ENCODE measurements at regions not wholly inside any gene's neighbourhood (a gene's known extent, or its start where the extent isn't known, plus 50 kb on each side); places are given as distances from the start of the nearest gene placed in this dataset.
"Not testable (repeated sequence)": the region's sequence is repeated elsewhere in the genome, so short reads cannot be mapped to it uniquely, and the experiment has no call there.

DNA sequence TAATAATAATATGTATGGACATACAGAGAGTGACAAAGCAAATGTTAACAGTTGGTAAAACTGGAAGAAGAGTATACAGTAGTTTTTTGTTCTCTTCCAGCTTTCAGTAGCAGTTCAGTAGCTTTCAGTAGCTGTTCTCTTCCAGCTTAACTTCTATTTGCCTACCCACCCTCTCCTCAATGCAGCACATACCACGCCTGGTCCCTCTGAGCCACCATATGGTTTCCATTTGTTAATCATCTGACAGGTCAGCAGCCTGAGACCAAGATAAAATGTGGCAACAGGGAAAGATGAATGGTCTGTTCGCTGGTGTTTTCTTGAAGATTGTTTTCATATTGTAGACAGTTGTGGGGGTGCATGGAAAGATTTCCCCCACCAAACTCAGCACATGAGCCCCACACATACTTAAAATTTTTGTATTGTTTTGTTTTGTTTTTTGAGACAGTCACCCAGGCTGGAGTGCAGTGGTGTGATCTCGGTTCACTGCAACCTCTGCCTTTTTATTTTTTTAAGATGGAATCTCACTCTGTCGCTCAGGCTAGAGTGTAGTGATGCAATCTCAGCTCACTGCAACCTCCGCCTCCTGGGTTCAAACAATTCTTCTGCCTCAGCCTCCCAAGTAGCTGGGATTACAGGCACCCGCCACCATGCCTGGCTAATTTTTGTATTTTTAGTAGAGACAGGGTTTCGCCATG, 56.8 kb downstream of the ATP6V0E2 start:
- not testable (repeated sequence) for DNase-seq (ENCODE audit: low read depth)

DNA sequence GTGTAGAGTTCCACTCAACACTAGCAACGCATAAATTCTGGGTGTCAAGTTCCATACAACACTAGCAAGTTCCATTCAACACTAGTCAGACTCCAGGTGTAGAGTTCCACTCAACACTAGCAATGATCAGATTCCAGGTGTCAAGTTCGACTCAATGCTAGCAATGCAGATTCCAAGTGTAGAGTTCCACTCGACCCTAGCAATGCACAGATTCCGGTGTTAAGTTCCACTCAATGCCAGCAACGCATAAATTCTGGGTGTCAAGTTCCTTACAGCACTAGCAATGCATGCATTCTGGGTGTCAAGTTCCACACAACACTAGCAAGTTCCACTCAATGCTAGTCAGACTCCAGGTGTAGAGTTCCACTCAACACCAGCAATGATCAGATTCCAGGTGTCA, 60.0 kb downstream of the ATP6V0E2 start:
- DNase-seq (ENCODE audit: low read depth), result not testable (repeated sequence)

GRCh38 chr7:149947346-149947745, 73.6 kb downstream of the ATP6V0E2 start:
- DNase-seq (ENCODE audit: low read depth), result not testable (repeated sequence)

DNA sequence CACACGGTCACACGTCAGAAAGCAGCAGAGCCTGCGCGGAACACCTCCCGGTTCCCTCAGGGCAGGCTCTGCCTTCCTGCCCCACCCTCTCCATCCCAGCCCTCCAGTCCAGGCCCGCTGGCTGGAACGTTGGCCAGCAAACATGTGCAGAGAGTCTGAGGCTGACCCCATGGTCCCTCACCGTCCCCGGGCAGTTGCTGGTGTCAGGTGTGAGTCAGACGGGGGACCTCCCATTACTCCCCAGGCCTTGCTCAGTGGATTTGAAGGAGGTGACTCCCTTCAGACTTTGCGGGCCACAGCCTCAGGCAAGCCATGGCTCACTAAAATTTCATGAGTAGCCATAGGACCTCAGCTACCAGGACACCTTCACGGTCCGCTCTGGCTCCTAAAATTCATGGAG, 74.7 kb downstream of the ATP6V0E2 start:
- not testable (repeated sequence) for DNase-seq (ENCODE audit: low read depth)

DNA sequence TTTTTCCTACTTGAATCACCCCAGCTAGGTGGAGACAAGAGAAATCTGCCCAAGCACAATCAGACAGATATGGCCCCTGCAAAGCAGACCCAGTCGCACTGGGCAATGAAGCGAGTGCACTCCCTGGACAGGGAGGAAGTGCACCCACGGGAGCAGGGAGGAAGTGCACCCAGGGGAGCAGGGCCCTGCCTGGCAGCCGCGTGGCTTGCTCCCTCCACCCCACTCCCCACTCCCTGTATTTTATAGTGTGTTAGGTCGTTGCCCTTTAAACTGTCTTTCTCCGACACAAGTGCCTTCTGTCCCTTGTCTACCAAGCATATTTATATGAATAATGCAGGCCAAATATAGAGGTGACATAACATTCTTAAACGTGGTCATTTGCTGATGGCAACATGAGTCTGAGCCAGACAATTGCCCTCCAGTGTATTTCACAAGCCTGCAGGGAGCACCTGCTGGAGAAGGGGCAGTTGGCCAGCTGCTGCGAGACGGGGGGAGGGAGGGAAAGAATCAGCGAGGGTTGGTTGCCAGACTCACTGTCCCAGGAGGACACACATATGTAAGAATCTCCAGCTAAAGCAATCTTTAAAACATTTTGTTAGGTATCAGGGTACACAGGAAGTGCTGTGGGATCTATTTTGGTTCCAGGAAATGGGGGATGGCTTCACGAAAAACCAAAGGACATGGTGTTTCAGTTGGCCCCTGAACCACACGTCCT, 76.3 kb downstream of the ATP6V0E2 start:
- not testable (repeated sequence) for DNase-seq (ENCODE audit: low read depth)

- not testable (repeated sequence) for DNase-seq (ENCODE audit: low read depth)
Measured at GRCh38 chr7:149950578-149950924, 76.8 kb downstream of the ATP6V0E2 start.

DNA sequence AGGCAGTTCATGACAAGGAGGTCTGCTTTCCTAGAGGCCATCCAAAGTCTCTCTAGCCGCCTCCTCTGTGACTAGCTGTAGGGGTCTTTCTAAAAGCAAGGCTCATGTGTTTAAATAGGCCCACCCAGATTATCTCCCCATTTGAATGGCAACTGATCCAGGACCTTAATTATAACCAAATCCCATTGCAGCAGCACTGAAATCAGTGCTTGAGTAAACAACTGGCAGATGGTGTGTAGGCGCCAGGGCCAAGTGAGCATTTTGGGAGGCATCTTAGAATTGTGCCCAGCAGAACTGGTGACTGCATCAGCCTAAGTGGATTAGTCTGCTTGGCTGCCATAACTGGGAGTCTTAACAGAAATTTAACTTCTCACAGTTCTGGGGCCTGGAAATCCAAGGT, 77.8 kb downstream of the ATP6V0E2 start:
- not testable (repeated sequence) for DNase-seq (ENCODE audit: low read depth)

DNA sequence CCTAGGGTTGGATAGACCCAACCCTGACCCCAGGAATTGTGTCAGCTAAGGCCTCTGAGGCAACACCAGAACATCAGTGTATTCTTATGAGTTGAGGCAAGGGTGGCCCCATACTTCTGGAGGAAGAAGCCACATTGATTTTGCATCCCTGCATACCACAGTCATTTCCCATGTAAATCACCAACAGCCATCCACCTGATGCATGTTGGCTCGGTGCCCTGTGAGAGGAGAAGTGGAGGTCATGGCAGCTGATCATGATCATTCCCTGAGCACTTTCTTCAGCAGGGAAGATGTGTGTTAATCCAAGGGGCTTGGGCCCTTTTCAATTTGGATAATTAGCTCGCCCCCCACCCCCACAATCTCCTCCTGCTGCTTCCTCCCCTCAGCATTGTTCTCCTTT, 85.1 kb downstream of the ATP6V0E2 start:
- DNase-seq (ENCODE audit: low read depth), result not testable (repeated sequence)

DNA sequence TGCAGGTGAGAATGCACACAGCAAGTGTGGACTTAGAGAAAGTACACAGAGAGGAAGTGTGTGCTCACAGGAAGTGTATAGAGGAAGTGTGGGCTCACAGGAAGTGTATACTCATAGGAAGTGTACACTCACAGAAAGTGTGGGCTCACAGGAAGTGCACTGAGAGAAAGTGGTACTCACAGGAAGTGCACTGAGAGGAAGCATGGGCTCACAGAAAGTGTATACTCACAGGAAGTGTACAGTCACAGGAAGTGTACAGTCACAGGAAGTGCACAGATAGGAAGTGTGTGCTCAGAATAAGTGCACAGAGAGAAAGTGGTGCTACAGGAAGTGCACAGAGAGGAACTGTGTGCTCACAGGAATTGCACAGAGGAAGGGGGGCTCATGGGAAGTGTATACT, 87.1 kb downstream of the ATP6V0E2 start:
- not testable (repeated sequence) for DNase-seq (ENCODE audit: low read depth)

- not testable (repeated sequence) for DNase-seq (ENCODE audit: low read depth)
Measured at GRCh38 chr7:149961878-149962277, 88.1 kb downstream of the ATP6V0E2 start.

GRCh38 chr7:149962685-149963319, 89.0 kb downstream of the ATP6V0E2 start:
- DNase-seq (ENCODE audit: low read depth), result not testable (repeated sequence)

DNA sequence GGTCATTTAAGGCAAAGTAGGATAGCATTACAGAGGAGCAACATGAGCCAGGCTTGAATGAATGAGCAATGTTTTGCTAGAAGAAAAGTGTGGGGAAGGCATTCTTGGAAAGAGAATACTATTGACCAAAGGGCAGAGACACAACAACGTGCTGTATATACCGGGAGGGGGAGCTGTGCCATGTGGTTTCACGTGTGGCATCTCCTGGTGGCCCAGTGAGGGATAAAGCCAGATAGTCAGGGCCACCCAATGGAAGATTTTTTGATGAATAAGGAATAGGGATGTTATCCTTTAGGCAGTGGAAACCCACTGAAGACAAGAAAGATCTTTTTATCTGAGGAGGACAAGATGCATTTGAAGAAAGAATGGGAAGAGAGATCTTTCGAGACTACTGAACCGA, 90.2 kb downstream of the ATP6V0E2 start:
- not testable (repeated sequence) for DNase-seq (ENCODE audit: low read depth)

GRCh38 chr7:149966444-149966843, 92.7 kb downstream of the ATP6V0E2 start:
- not testable (repeated sequence) for DNase-seq (ENCODE audit: low read depth)

GRCh38 chr7:149972977-149973376, 99.2 kb downstream of the ATP6V0E2 start:
- not testable (repeated sequence) for DNase-seq (ENCODE audit: low read depth)

DNA sequence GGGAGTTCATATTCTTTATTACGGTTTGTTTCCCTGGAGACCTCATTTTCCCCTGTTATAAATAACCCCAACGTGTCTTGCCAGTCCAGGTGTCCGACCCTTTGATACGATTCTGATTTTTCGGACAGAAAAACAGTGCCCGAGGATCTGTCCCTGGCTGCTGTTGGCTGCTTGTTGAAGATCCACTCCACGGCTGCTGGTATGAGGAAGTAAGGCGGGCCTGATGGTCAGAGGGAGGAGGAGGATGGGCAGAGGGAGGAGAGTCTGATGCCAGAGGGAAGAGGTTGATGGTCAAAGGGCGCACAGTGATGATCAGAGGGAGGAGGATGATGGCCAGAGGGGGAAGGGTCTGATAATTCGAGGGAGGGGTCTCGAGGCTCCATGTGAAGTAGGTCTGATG, 99.9 kb downstream of the ATP6V0E2 start:
- not testable (repeated sequence) for DNase-seq (ENCODE audit: low read depth)

GRCh38 chr7:149975608-149976007, 101.8 kb downstream of the ATP6V0E2 start:
- DNase-seq (ENCODE audit: low read depth), result not testable (repeated sequence)

DNA sequence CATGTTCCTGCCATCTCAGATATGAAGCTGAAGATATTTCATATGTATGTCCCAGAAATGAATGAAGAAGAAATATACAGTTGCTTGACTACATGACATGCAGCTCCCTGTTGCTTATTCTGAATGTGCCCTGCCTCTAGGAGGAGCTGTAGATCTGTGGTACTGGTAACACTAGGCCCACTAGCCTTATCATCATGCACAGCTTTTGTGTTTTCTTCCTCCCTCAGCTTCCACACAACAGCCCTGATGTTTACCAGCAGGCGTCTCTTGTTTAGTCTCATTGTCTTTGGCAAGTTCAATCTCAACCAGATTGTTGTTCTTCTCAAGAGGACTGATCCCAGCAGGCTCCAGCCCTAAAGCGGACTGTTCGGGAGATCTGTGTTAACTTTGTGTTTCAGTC, 104.8 kb downstream of the ATP6V0E2 start:
- not testable (repeated sequence) for DNase-seq (ENCODE audit: low read depth)

- DNase-seq (ENCODE audit: low read depth), result not testable (repeated sequence)
Measured at GRCh38 chr7:149978944-149979343, 105.2 kb downstream of the ATP6V0E2 start.

- DNase-seq (ENCODE audit: low read depth), result not testable (repeated sequence)
Measured at GRCh38 chr7:149982537-149983112, 108.9 kb downstream of the ATP6V0E2 start.

- not testable (repeated sequence) for DNase-seq (ENCODE audit: low read depth)
Measured at GRCh38 chr7:149986866-149987265, 113.1 kb downstream of the ATP6V0E2 start.

- not testable (repeated sequence) for DNase-seq (ENCODE audit: low read depth)
Measured at GRCh38 chr7:149991652-149992302, 118.0 kb downstream of the ATP6V0E2 start.

DNA sequence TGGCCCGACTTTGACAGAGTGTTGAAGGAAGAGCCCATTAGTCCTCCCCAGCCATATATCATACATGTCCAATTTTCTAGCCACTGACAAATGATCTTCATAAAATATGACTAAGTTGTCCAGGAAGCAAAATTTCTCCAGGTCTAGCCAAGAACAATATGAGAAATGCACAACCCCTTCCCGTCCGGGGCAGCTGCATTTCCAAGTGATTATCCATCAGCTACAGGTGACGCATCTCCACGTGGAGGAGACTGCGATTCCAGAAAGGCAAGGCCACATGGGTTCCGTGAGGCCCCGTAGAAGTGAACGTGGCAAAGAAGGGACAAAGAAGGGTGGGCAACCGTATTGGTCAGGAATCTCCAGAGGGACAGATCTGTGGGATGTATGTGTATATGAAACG, 118.6 kb downstream of the ATP6V0E2 start:
- DNase-seq (ENCODE audit: low read depth), result not testable (repeated sequence)
